ENCODE measurements at regions not wholly inside any gene's neighbourhood (a gene's known extent, or its start where the extent isn't known, plus 50 kb on each side); places are given as distances from the start of the nearest gene placed in this dataset.
"Not testable (repeated sequence)": the region's sequence is repeated elsewhere in the genome, so short reads cannot be mapped to it uniquely, and the experiment has no call there.

GRCh38 chr2:111570300-111571114 is 313.5 kb downstream of the ANAPC1 start:
- peak; percentile 3 for DNase-seq (ENCODE audit: low read depth, low spot score)

DNA sequence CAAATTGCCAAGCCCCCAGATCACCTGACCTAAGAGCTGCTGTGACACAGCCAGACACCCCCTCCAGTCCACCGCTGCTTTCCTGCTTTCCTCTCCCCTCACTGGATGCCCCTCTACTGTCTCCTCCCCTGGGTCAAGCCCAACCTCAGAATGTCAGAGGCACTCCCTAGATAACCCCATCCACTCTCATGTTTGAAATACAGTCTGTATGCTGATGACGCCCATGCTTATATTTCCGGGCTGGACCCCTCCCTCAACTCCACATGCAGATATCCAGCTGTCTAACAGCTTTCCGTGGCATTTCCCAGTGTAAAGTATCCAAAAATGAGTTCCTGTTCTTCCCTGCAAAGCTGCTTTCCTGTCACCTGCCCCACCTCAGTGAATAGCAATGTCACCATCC is 309.2 kb downstream of the ANAPC1 start:
- DNase-seq (ENCODE audit: low read depth, low spot score), result not testable (repeated sequence)

DNA sequence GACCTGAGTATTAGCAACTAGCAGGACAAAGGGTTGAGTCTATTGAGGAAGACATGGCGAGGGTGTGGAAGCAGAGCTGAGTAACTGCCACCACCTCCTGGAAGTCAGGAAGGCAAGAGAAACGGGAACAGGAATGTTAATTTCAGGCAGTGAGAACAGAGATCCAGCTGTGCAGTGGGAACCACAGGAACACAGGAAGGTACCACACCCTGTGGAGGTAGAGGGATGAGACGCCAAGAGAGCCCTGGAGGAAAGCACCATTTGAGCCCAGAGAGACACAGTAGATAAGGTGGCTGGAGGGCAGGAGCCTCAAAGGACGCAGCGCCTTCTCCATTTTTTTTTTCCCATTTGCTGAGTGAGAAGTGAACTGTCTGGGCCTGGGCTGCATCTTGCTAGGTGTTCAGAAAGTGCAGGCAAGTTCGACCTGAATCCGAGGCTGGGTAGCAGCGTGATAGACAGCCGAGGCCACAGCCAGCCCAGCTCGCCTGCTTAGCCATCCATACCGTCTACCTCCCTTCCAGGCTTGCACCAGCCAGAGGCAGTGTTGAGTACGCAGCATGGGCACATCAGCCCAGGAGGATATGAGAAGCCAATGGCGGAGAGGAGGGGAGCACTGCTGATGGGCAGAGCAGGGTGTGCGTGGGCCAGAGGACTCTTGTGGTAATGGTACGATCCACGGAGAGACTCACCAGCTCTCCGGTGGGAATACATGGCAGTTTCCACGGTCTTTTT is 306.7 kb downstream of the ANAPC1 start:
- not testable (repeated sequence) for DNase-seq (ENCODE audit: low read depth, low spot score)

DNA sequence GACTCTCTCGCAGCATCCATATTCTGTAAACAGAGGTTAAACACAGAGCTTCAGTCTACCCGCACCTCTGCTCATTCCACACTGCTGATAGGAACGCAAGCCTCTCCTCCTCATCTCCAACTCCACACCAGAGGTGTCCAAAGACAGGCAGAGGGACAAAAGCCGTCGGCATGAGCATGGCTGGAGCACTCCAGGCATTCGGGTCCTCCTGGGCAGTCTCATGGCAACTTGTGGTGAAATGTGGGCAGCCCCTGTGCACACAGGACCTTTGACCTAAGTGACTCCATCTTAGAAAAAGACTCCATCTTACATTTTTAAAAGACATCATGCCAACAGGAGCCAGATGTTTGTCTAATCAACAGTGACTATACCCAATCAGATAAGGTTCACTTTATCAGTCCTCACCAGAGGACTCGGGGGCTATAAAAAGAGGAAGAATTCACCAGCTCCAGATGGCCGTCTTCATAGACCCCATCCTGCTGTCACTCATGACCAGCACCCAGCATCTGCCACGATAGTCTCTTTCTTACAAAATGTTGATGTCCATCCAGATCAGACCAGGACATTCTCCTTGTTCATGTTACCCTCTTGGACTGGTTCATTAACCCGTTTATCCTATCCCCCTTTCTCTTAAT is 304.4 kb downstream of the ANAPC1 start:
- DNase-seq (ENCODE audit: low read depth, low spot score), result not testable (repeated sequence)

DNA sequence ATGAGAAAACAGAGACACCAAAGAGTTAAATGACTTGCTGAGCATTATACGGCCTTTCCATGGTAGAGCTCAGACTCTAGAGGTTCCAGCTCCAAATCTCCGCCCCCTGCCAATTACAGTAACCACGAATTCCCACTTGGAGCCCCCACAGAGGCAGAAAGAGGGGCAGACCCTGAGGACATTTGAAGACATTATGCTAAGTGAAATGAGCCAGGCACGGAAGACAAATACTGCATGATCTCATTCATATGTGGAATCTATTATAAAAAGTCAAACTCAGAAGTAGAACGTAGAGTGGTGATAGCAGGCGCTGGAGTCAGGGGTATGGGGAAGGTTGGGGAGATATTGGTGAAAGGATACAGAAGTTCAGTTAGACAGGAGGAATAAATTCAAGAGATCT is 303.4 kb downstream of the ANAPC1 start:
- not testable (repeated sequence) for DNase-seq (ENCODE audit: low read depth, low spot score)

DNA sequence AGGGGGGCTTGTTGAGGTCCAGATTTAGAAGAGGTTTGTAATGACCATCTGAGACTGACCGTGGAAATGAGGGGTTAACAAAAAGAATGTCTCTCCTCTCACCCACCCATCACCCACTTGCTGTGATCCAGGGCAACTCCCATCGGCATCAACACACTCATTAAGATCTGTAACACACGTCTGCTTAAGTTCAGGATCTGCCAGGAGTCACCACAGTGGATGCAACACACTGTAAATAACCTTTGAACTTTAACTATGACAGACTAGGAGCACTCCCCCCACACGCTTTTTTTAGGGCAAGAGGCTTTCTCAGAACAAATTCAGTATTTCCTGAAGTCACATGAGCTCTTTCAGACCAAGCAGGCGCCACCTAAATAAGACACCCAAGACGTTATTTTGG is 301.9 kb downstream of the ANAPC1 start:
- DNase-seq (ENCODE audit: low read depth, low spot score), result not testable (repeated sequence)

DNA sequence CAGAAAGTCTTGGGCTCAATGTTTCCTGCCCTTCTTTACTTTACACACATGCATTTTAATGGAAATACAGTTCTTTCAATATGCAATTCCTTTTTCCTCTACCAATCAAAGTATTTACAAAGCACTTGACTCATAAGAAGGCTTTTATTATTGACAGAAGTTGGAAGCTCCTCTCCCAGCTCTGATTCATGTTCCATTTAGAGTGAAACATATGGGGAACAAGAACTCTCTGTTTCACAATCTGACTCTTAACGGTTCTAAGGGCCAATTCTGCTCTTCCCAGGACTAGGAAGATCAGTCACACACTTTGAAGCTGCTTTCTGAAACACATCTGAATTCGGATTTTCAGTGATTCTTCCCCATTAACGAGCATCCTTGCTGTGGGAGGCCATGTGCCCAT is 300.5 kb downstream of the ANAPC1 start:
- not testable (repeated sequence) for DNase-seq (ENCODE audit: low read depth, low spot score)

- not testable (repeated sequence) for DNase-seq (ENCODE audit: low read depth, low spot score)
Observed at GRCh38 chr2:111584540-111584939, 299.5 kb downstream of the ANAPC1 start.

- not testable (repeated sequence) for DNase-seq (ENCODE audit: low read depth, low spot score)
Observed at GRCh38 chr2:111584950-111585349, 299.0 kb downstream of the ANAPC1 start.

- DNase-seq (ENCODE audit: low read depth, low spot score), result not testable (repeated sequence)
Observed at GRCh38 chr2:111586014-111586413, 298.0 kb downstream of the ANAPC1 start.

DNA sequence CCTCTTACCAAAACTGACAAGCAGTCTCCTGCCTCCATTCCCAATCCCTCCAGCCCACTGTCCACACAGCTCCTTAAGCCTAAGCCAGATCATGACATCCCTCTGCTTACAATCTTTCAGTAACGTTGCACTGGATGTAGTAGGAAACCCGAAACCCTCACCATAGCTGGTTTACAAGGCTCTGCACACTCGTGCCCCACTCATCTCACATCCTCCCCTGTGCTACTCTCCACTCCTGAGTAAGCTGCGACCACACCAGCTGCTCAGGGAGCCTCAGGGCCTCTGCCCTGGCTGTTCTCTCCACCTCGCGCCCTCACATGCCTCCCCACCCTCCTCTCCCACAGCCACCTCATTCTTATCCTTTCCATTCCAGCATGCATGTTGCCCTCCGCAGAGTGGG is 288.9 kb downstream of the ANAPC1 start:
- DNase-seq (ENCODE audit: low read depth, low spot score), result not testable (repeated sequence)

- DNase-seq (ENCODE audit: low read depth, low spot score), result not testable (repeated sequence)
Observed at GRCh38 chr2:111596808-111597705, 286.9 kb downstream of the ANAPC1 start.

- not testable (repeated sequence) for DNase-seq (ENCODE audit: low read depth, low spot score)
Observed at GRCh38 chr2:111598944-111599343, 285.0 kb downstream of the ANAPC1 start.

GRCh38 chr2:111602259-111602658 is 281.7 kb downstream of the ANAPC1 start:
- DNase-seq (ENCODE audit: low read depth, low spot score), result not testable (repeated sequence)

GRCh38 chr2:111605798-111606197 is 278.2 kb downstream of the ANAPC1 start:
- not testable (repeated sequence) for DNase-seq (ENCODE audit: low read depth, low spot score)

DNA sequence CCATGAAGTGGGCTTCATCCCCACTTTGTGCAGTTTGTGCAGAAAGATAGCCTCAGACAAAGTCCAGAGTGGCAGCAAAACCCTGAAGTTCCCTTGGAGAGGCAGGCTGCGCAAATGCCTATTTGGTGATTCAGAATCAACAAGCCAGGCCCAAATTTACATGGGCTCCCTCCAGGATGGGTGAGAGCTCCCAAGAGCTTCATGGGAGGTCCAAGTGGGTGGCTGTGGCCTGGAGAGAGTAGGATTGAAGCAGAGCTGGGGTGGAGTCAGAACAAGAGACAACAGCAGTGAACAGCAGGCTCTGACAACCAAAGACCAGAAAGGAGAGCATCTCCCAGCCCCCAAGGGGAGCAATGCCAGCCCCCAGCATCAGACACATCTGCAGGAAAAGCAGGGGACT is 277.4 kb downstream of the ANAPC1 start:
- DNase-seq (ENCODE audit: low read depth, low spot score), result not testable (repeated sequence)

- not testable (repeated sequence) for DNase-seq (ENCODE audit: low read depth, low spot score)
Observed at GRCh38 chr2:111609146-111609844, 274.7 kb downstream of the ANAPC1 start.

GRCh38 chr2:111610035-111610434 is 274.0 kb downstream of the ANAPC1 start:
- not testable (repeated sequence) for DNase-seq (ENCODE audit: low read depth, low spot score)

DNA sequence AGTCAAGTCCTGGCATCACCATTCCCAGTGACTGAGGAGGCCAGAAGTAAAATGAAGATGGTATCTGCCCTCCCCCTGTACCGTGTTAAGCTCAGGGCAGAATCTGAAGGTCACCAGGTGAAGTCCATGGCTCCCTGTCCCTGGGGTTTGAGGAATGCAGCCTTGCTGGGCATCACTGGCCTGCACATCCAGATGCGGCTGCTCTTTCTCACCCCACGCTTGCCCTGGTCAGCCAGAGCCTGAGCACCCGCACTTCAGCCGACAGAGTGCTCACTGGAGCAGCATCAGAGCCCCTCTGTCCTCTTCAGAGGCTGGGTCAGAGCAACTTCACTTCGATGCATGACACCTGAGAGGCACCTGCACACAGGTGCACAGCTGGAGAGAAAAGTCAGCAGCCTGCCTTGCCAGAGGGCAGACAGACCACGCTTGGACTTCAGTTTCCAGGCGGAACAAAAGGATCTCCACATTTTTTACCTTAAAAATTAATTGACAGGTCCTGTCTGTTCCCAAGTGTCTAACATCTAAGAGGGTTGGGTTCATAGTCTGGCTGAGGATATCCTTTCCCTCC is 267.3 kb downstream of the ANAPC1 start:
- no peak for DNase-seq (ENCODE audit: low read depth, low spot score)

All from astrocyte of the hippocampus (primary cell).